Suprapubic skin (tissue), 4 donors: ENCODE measurements at regions not wholly inside any gene's neighbourhood (a gene's known extent, or its start where the extent isn't known, plus 50 kb on each side); places are given as distances from the start of the nearest gene placed in this dataset.
A peak's percentile ranks its signal among the peaks of the same experiment; 100 is the strongest.

ENCODE experiments used
- DNase-seq, 2 donors: peaks; one replicate each; pipeline ENCODE4 v3.0.0-alpha.2; 2019; ENCODE audit warnings: low spot score in 2 of 2
- H3K27ac ChIP-seq: fragments of 200-600 bp; sonication (generic); one replicate; pipeline ENCODE4 v1.5.1; 2019
- H3K27me3 ChIP-seq: fragments of 200-600 bp; sonication (generic); one replicate; pipeline ENCODE4 v1.5.1; 2019
- H3K36me3 ChIP-seq: fragments of 200-600 bp; sonication (generic); one replicate; pipeline ENCODE4 v1.5.1; 2019
- H3K4me1 ChIP-seq: fragments of 200-600 bp; sonication (generic); one replicate; pipeline ENCODE4 v1.5.1; 2019
- H3K4me3 ChIP-seq: fragments of 200-600 bp; sonication (generic); one replicate; pipeline ENCODE4 v1.5.1; 2019; ENCODE audit warnings: mild to moderate bottlenecking
- H3K9me3 ChIP-seq: fragments of 200-600 bp; sonication (generic); one replicate; pipeline ENCODE4 v1.5.1; 2019
- CTCF ChIP-seq, 2 donors: fragments of 200-600 bp in 1 of 2; fragments of 450-650 bp in 1 of 2; sonication (generic) in 1 of 2; IDR thresholded peaks; one replicate each; pipeline ENCODE4 v1.5.1; 2016 to 2019; ENCODE audit warnings: antibody characterized with exemption in 2 of 2, mild to moderate bottlenecking in 1 of 2, moderate library complexity in 1 of 2
- EP300 ChIP-seq: sonication (generic); formaldehyde crosslinking; IDR thresholded peaks from one replicate; pipeline ENCODE4 v1.6.1; 2017; ENCODE audit warnings: antibody characterized with exemption
- POLR2A ChIP-seq, 2 donors: fragments of 450-650 bp; IDR thresholded peaks; one replicate each; pipeline ENCODE4 v1.6.1; 2017; ENCODE audit warnings: antibody characterized with exemption in 2 of 2, mild to moderate bottlenecking in 2 of 2, moderate library complexity in 2 of 2
- POLR2AphosphoS5 ChIP-seq, 3 donors: sonication (generic); formaldehyde crosslinking; IDR thresholded peaks; one replicate each; pipeline ENCODE4 v1.6.1; 2017; ENCODE audit warnings: antibody characterized with exemption in 3 of 3
- WGBS: methylation state at CpG from one replicate; pipeline ENCODE4 v1.1.5; 2018; 5-methylcytosine and 5-hydroxymethylcytosine counted together

DNA sequence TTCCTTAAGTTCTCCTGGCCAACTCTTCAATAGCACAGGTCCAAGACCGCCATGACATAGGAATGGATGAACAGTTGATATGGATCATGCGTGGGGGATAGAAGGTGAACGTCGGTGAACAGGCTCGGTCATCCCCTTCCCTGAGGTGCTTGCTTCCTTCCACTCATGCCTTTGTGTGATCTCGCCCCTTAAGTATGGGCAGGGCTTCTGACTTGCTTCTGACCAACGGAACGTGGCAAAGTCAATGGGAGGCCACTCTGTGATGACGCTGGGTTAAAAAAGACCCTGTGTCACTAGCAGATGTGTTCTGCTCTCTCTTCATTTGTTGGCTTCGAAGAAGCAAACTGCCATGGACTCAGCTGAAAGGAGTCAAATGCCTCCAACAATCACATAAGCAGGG, 240.5 kb upstream of the TUT7 start:
- no peak overlapping the region for H3K4me3 ChIP-seq
- H3K27ac ChIP-seq = no peak overlapping the region
- peaks cover 8% of the 10 kb centered on the region for H3K4me1 ChIP-seq
- no peaks in the 10 kb centered on the region for H3K9me3 ChIP-seq
- H3K27me3 ChIP-seq = no peaks in the 10 kb centered on the region
- TF ChIP-seq POLR2A (IDR thresholded peaks at IDR 0.05) (no peak), POLR2AphosphoS5 (IDR thresholded peaks at IDR 0.05) (no peak), EP300 (no peak), CTCF (IDR thresholded peaks at IDR 0.05) (no peak)
- no peak for DNase-seq
- 96% methylated on average over 10 of the region's 10 CpGs for WGBS
- H3K36me3 ChIP-seq = no peaks in the 10 kb centered on the region

DNA sequence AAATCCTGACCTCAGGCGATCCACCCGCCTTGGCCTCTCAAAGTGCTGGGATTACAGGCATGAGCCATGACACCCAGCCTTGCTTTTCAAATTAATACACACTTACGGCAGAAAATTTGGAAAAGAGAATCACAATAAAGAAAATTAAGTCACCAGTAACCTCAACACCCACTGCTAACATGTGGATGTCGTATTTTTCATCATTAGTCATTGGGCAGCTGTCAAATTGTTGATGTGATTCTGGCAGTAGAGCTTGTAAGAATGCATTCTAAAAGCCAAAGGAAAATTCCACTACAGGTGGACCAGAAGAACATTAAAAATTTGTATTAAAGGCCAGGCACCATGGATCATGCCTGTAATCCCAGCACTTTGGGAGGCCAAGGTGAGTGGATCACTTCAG, 237.3 kb upstream of the TUT7 start:
- no peak for DNase-seq
- H3K4me3 ChIP-seq = no peak overlapping the region
- H3K27me3 ChIP-seq = no peaks in the 10 kb centered on the region
- no peaks in the 10 kb centered on the region for H3K4me1 ChIP-seq
- no peaks in the 10 kb centered on the region for H3K9me3 ChIP-seq
- 75% methylated on average over 4 of the region's 4 CpGs for WGBS
- H3K36me3 ChIP-seq = no peaks in the 10 kb centered on the region
- TF ChIP-seq EP300 (no peak), CTCF (IDR thresholded peaks at IDR 0.05) (no peak), POLR2A (IDR thresholded peaks at IDR 0.05) (no peak), POLR2AphosphoS5 (IDR thresholded peaks at IDR 0.05) (no peak)
- H3K27ac ChIP-seq = no peak overlapping the region

GRCh38 chr9:86589730-86590129, 235.5 kb upstream of the TUT7 start:
- 96% methylated on average over 11 of the region's 11 CpGs for WGBS
- TF ChIP-seq CTCF (IDR thresholded peaks at IDR 0.05) (no peak), EP300 (no peak), POLR2AphosphoS5 (IDR thresholded peaks at IDR 0.05) (no peak), POLR2A (IDR thresholded peaks at IDR 0.05) (no peak)
- Histone ChIP-seq H3K4me3 (no peak overlapping the region), H3K9me3 (no peaks in the 10 kb centered on the region), H3K27ac (no peak overlapping the region), H3K36me3 (no peaks in the 10 kb centered on the region), H3K4me1 (peaks cover 7% of the 10 kb centered on the region), H3K27me3 (no peaks in the 10 kb centered on the region)
- no peak for DNase-seq

DNA sequence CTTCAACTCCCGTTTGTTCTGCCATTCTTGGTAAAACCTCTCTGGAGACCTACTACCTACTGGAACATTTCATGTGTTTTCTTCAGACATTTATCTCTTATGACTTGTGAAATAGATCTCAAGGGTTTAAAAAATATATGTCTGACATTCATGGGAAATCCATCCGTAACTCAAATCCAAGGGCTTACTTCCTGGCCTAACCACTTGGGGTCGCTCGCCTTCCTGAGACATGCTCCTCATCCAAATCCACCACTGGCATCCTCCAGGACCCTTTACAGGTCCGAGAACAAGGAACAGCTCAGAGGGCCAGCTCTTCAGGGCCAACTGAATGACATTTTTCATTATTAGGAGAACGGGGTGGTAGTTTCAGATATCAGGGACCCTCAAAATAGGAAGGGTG, 235.1 kb upstream of the TUT7 start:
- no peak for DNase-seq
- Histone ChIP-seq H3K27me3 (no peaks in the 10 kb centered on the region), H3K36me3 (no peaks in the 10 kb centered on the region), H3K9me3 (no peaks in the 10 kb centered on the region), H3K4me1 (peaks cover 8% of the 10 kb centered on the region), H3K27ac (no peak overlapping the region), H3K4me3 (no peak overlapping the region)
- TF ChIP-seq EP300 = no peak
- no peak for TF ChIP-seq POLR2AphosphoS5 (IDR thresholded peaks at IDR 0.05)
- TF ChIP-seq CTCF (IDR thresholded peaks at IDR 0.05) = no peak
- no peak for TF ChIP-seq POLR2A (IDR thresholded peaks at IDR 0.05)
- WGBS = 96% methylated on average over 6 of the region's 6 CpGs

GRCh38 chr9:86586144-86586494, 231.9 kb upstream of the TUT7 start:
- H3K4me1 ChIP-seq = peaks cover 8% of the 10 kb centered on the region
- DNase-seq = no peak
- no peak for TF ChIP-seq EP300
- no peak for TF ChIP-seq POLR2AphosphoS5 (IDR thresholded peaks at IDR 0.05)
- no peak for TF ChIP-seq CTCF (IDR thresholded peaks at IDR 0.05)
- no peaks in the 10 kb centered on the region for H3K36me3 ChIP-seq
- H3K27me3 ChIP-seq = no peaks in the 10 kb centered on the region
- H3K9me3 ChIP-seq = no peaks in the 10 kb centered on the region
- no peak overlapping the region for H3K4me3 ChIP-seq
- H3K27ac ChIP-seq = peak overlapping the region; percentile 52
